Esophagus squamous epithelium (tissue), 4 donors: ENCODE measurements at regions not wholly inside any gene's neighbourhood (a gene's known extent, or its start where the extent isn't known, plus 50 kb on each side); places are given as distances from the start of the nearest gene placed in this dataset.

Experiments
- CTCF ChIP-seq, 6 experiments: fragments of 450-650 bp in 4 of 6; fragments of 200-600 bp in 2 of 6; sonication (generic) in 2 of 6; IDR thresholded peaks; one replicate each; pipeline ENCODE4 v1.5.1; 2016 to 2019; ENCODE audit warnings: antibody characterized with exemption in 6 of 6, mild to moderate bottlenecking in 4 of 6, moderate library complexity in 4 of 6
- POLR2A ChIP-seq, 4 donors: fragments of 450-650 bp; IDR thresholded peaks; one replicate each; pipeline ENCODE4 v1.6.1; 2017; ENCODE audit warnings: antibody characterized with exemption in 4 of 4, mild to moderate bottlenecking in 4 of 4, moderate library complexity in 3 of 4

- TF ChIP-seq CTCF (IDR thresholded peaks at IDR 0.05) (no peak), POLR2A (IDR thresholded peaks at IDR 0.05) (no peak)
Measured at GRCh38 chr12:115872212-115872611, 405.3 kb downstream of the MED13L start.
